PFSK-1 (cell line): ENCODE measurements at regions not wholly inside any gene's neighbourhood (a gene's known extent, or its start where the extent isn't known, plus 50 kb on each side); places are given as distances from the start of the nearest gene placed in this dataset.

Experiments
- POLR2AphosphoS5 ChIP-seq: IDR thresholded peaks from 2 replicates; pipeline ENCODE4 v1.6.1; 2012; ENCODE audit warnings: low read depth, mild to moderate bottlenecking, control low read depth, low read length, moderate library complexity
- SIN3A ChIP-seq: IDR thresholded peaks from 2 replicates; pipeline ENCODE4 v1.6.1; 2012; ENCODE audit warnings: mild to moderate bottlenecking, low read length, moderate library complexity, borderline replicate concordance; ENCODE audit not compliant: insufficient read depth
- TAF1 ChIP-seq: IDR thresholded peaks from 2 replicates; pipeline ENCODE4 v1.6.1; 2012; ENCODE audit warnings: low read length, control low read depth, borderline replicate concordance; ENCODE audit not compliant: insufficient read depth

- TF ChIP-seq SIN3A, result no peak
- TF ChIP-seq POLR2AphosphoS5, result no peak; the same call in 1 of the 2 replicates
- TF ChIP-seq TAF1, result no peak
Observed at GRCh38 chr2:104755026-104755878, 98.7 kb upstream of the POU3F3 start.
